GM23338 (cell line): ENCODE measurements at regions not wholly inside any gene's neighbourhood (a gene's known extent, or its start where the extent isn't known, plus 50 kb on each side); places are given as distances from the start of the nearest gene placed in this dataset.

Experiments
- ATAC-seq: fragments of 200-7000 bp; cut with Tn5 transposase; 3 replicates; pipeline ENCODE4 v1.9.1; 2020
- DNase-seq: peaks from one replicate; pipeline ENCODE4 v3.0.0-alpha.2; 2015; ENCODE audit warnings: low spot score
- H2AFZ ChIP-seq: fragments of 200-600 bp; sonication (generic); 2 replicates; pipeline ENCODE4 v1.8.0; 2016; ENCODE audit warnings: antibody characterized with exemption, mild to moderate bottlenecking, moderate library complexity
- H3F3A ChIP-seq: fragments of 200-600 bp; sonication (generic); replicated peaks from 2 replicates; pipeline ENCODE4 v1.8.0; 2017; ENCODE audit warnings: antibody characterized with exemption, mixed run types, low read depth
- H3K27ac ChIP-seq: fragments of 200-600 bp; sonication (generic); 2 replicates; pipeline ENCODE4 v1.6.1; 2016; ENCODE audit warnings: low read depth
- H3K27me3 ChIP-seq: fragments of 200-600 bp; sonication (generic); 2 replicates; pipeline ENCODE4 v1.8.0; 2016; ENCODE audit warnings: mild to moderate bottlenecking, mixed run types, moderate library complexity; ENCODE audit not compliant: insufficient read depth
- H3K36me3 ChIP-seq: fragments of 200-600 bp; sonication (generic); 2 replicates; pipeline ENCODE4 v1.8.0; 2016; ENCODE audit warnings: mild to moderate bottlenecking; ENCODE audit not compliant: insufficient read depth
- H3K4me1 ChIP-seq: fragments of 200-600 bp; sonication (generic); 2 replicates; pipeline ENCODE4 v1.8.0; 2016; ENCODE audit warnings: mild to moderate bottlenecking, moderate library complexity; ENCODE audit not compliant: insufficient read depth
- H3K4me2 ChIP-seq: fragments of 200-600 bp; sonication (generic); 2 replicates; pipeline ENCODE4 v1.7.1; 2017; ENCODE audit warnings: mixed run types
- H3K4me3 ChIP-seq: fragments of 200-600 bp; sonication (generic); 2 replicates; pipeline ENCODE4 v1.6.1; 2016; ENCODE audit warnings: mixed run types
- H3K79me2 ChIP-seq: fragments of 200-600 bp; sonication (generic); replicated peaks from 2 replicates; pipeline ENCODE4 v1.8.0; 2017; ENCODE audit warnings: mild to moderate bottlenecking; ENCODE audit not compliant: insufficient read depth
- H3K9me2 ChIP-seq: fragments of 200-600 bp; sonication (generic); 2 replicates; pipeline ENCODE4 v1.8.0; 2017; ENCODE audit not compliant: insufficient read depth
- H4K20me1 ChIP-seq: fragments of 200-600 bp; sonication (generic); replicated peaks from 2 replicates; pipeline ENCODE4 v1.8.0; 2017; ENCODE audit warnings: mild to moderate bottlenecking; ENCODE audit not compliant: insufficient read depth
- H3K27ac Mint-ChIP-seq: 2 replicates; pipeline ENCODE4 v1.8.0; 2020; ENCODE audit warnings: inconsistent platforms, mild to moderate bottlenecking, moderate library complexity, mixed read lengths
- H3K27me3 Mint-ChIP-seq: 3 replicates; pipeline ENCODE4 v1.8.0; 2022; ENCODE audit warnings: low read depth, mild to moderate bottlenecking, moderate library complexity, mixed read lengths, inconsistent platforms; ENCODE audit not compliant: insufficient read depth, poor library complexity
- H3K36me3 Mint-ChIP-seq: 3 replicates; pipeline ENCODE4 v1.8.0; 2021; ENCODE audit warnings: low read depth, mild to moderate bottlenecking, inconsistent platforms, moderate library complexity, mixed read lengths
- H3K4me1 Mint-ChIP-seq: 3 replicates; pipeline ENCODE4 v1.8.0; 2020; ENCODE audit warnings: mild to moderate bottlenecking, inconsistent platforms, mixed read lengths
- H3K4me3 Mint-ChIP-seq: 3 replicates; pipeline ENCODE4 v1.8.0; 2021; ENCODE audit warnings: moderate library complexity, mild to moderate bottlenecking, inconsistent platforms, mixed read lengths
- H3K9me3 Mint-ChIP-seq: 3 replicates; pipeline ENCODE4 v1.8.0; 2020; ENCODE audit warnings: moderate library complexity, mild to moderate bottlenecking, inconsistent platforms, mixed read lengths
- EZH2 ChIP-seq: fragments of 200-600 bp; sonication (generic); IDR thresholded peaks from one replicate; pipeline ENCODE4 v1.8.0; 2017; ENCODE audit warnings: antibody characterized with exemption, mild to moderate bottlenecking, low read depth; ENCODE audit not compliant: unreplicated experiment
- EZH2phosphoT487 ChIP-seq: fragments of 200-600 bp; sonication (generic); IDR thresholded peaks from one replicate; pipeline ENCODE4 v1.8.1; 2018; ENCODE audit warnings: antibody characterized with exemption; ENCODE audit not compliant: unreplicated experiment
- JUNB ChIP-seq: IDR thresholded peaks from one replicate; pipeline ENCODE4 v1.6.1; 2016; ENCODE audit warnings: antibody characterized with exemption; ENCODE audit not compliant: unreplicated experiment
- NANOG ChIP-seq: IDR thresholded peaks from 2 replicates; pipeline ENCODE4 v1.6.1; 2016; ENCODE audit warnings: antibody characterized with exemption, borderline replicate concordance
- ZNF114 ChIP-seq: fragments of 250-450 bp; sonication (Bioruptor Pico); IDR thresholded peaks from 2 replicates; pipeline ENCODE4 v1.5.0; 2020; ENCODE audit warnings: mild to moderate bottlenecking, moderate library complexity
- ZNF331 ChIP-seq: fragments of 250-450 bp; sonication (Bioruptor Pico); IDR thresholded peaks from 2 replicates; pipeline ENCODE4 v1.5.0; 2020; ENCODE audit warnings: low read depth, mild to moderate bottlenecking, moderate library complexity
- TF ChIP-seq, protein P1 (sequence below): fragments of 250-450 bp; sonication (Bioruptor Pico); IDR thresholded peaks from 2 replicates; pipeline ENCODE4 v1.5.0; 2020; ENCODE audit warnings: mild to moderate bottlenecking, moderate library complexity
- TF ChIP-seq, protein P2 (sequence below): IDR thresholded peaks from 2 replicates; pipeline ENCODE4 v1.6.1; 2016; ENCODE audit warnings: antibody characterized with exemption

DNA sequence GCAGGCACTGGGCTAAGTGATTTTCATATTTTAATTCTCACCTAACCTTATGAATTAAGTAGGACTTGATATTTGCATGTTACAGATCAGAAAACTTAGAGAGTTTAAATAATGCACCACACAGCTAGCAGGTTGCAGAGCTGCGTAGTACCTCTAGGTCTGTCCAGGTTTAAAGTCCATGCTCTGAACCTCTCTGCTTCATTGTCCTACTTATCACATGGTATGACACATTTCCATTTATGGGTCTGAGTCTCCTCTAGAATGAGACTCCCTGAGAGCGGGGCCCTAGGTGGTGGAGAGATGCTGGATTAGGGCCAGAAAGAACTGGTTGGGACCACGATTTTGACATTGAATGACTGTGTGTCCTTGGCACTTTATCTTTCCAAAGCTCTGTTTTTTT is 102.5 kb upstream of the USP24 start (continued):
- TF ChIP-seq, protein P1, sequence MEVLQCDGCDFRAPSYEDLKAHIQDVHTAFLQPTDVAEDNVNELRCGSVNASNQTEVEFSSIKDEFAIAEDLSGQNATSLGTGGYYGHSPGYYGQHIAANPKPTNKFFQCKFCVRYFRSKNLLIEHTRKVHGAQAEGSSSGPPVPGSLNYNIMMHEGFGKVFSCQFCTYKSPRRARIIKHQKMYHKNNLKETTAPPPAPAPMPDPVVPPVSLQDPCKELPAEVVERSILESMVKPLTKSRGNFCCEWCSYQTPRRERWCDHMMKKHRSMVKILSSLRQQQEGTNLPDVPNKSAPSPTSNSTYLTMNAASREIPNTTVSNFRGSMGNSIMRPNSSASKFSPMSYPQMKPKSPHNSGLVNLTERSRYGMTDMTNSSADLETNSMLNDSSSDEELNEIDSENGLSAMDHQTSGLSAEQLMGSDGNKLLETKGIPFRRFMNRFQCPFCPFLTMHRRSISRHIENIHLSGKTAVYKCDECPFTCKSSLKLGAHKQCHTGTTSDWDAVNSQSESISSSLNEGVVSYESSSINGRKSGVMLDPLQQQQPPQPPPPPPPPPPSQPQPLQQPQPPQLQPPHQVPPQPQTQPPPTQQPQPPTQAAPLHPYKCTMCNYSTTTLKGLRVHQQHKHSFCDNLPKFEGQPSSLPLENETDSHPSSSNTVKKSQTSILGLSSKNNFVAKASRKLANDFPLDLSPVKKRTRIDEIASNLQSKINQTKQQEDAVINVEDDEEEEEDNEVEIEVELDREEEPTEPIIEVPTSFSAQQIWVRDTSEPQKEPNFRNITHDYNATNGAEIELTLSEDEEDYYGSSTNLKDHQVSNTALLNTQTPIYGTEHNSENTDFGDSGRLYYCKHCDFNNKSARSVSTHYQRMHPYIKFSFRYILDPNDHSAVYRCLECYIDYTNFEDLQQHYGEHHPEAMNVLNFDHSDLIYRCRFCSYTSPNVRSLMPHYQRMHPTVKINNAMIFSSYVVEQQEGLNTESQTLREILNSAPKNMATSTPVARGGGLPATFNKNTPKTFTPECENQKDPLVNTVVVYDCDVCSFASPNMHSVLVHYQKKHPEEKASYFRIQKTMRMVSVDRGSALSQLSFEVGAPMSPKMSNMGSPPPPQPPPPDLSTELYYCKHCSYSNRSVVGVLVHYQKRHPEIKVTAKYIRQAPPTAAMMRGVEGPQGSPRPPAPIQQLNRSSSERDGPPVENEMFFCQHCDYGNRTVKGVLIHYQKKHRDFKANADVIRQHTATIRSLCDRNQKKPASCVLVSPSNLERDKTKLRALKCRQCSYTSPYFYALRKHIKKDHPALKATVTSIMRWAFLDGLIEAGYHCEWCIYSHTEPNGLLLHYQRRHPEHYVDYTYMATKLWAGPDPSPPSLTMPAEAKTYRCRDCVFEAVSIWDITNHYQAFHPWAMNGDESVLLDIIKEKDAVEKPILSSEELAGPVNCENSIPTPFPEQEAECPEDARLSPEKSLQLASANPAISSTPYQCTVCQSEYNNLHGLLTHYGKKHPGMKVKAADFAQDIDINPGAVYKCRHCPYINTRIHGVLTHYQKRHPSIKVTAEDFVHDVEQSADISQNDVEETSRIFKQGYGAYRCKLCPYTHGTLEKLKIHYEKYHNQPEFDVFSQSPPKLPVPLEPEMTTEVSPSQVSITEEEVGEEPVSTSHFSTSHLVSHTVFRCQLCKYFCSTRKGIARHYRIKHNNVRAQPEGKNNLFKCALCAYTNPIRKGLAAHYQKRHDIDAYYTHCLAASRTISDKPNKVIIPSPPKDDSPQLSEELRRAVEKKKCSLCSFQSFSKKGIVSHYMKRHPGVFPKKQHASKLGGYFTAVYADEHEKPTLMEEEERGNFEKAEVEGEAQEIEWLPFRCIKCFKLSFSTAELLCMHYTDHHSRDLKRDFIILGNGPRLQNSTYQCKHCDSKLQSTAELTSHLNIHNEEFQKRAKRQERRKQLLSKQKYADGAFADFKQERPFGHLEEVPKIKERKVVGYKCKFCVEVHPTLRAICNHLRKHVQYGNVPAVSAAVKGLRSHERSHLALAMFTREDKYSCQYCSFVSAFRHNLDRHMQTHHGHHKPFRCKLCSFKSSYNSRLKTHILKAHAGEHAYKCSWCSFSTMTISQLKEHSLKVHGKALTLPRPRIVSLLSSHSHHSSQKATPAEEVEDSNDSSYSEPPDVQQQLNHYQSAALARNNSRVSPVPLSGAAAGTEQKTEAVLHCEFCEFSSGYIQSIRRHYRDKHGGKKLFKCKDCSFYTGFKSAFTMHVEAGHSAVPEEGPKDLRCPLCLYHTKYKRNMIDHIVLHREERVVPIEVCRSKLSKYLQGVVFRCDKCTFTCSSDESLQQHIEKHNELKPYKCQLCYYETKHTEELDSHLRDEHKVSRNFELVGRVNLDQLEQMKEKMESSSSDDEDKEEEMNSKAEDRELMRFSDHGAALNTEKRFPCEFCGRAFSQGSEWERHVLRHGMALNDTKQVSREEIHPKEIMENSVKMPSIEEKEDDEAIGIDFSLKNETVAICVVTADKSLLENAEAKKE (CRISPR knock-in tag), result no peak

DNA sequence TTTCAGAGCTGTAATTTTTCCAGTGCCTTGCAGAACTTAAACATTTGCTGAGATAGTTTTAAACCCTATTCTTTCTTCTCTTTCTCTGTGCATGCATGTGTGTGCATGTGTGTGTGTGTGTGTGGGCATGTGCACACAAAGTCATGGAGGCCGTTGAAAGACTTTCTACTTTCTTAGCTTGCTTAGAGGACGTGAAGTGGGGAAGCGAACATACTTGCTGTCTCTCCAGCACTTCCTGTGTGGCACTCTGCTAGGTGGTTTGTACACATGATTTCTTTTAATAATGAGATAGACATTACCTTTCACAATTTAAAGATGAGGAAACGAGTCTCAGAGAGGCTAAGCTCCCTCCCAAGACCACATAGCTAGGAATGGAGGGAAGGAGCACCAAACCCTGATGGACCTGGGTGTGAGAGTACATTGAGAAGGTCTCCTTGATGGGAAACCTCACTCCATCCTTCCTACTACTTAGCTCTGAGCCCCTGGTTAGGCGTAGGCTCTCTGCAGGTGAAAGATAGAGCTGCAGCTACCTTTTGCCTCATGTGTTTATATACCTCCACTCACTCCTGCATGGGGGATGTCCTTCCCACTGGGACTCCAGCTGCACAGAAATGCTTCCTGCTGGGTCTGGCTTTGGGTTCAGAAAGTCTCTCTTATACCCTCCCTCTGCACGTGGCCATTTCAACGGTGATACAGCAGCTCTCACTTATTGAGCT is 101.9 kb upstream of the USP24 start:
- Mint-ChIP-seq H3K4me3 (no peak overlapping the region), H3K9me3 (no peaks in the 10 kb centered on the region), H3K36me3 (no peaks in the 10 kb centered on the region), H3K27me3 (peaks cover 2% of the 10 kb centered on the region), H3K27ac (no peak overlapping the region), H3K4me1 (peaks cover 3% of the 10 kb centered on the region; the same call in 1 of the 3 replicates)
- H3K27me3 ChIP-seq, result no peaks in the 10 kb centered on the region
- no peaks in the 10 kb centered on the region for H4K20me1 ChIP-seq
- ATAC-seq, result peak; percentile 45; the same call in 2 of the 3 replicates
- no peaks in the 10 kb centered on the region for H3K36me3 ChIP-seq
- peaks cover 2% of the 10 kb centered on the region; the same call in 1 of the 2 replicates for H3K9me2 ChIP-seq
- H3K27ac ChIP-seq, result no peak overlapping the region
- no peak overlapping the region; the same call in 1 of the 2 replicates for H2AFZ ChIP-seq
- H3K4me2 ChIP-seq, result no peak overlapping the region
- no peak for DNase-seq
- no peaks in the 10 kb centered on the region for H3K4me1 ChIP-seq
- no peaks in the 10 kb centered on the region for H3K79me2 ChIP-seq
- no peaks in the 10 kb centered on the region for H3F3A ChIP-seq
- H3K4me3 ChIP-seq, result no peak overlapping the region
- no peak for TF ChIP-seq ZNF114 (CRISPR knock-in tag)
- no peak for TF ChIP-seq NANOG
- TF ChIP-seq EZH2, result no peak
- TF ChIP-seq, protein P1 (CRISPR knock-in tag), result no peak
- TF ChIP-seq ZNF331, result no peak
- TF ChIP-seq, protein P2, sequence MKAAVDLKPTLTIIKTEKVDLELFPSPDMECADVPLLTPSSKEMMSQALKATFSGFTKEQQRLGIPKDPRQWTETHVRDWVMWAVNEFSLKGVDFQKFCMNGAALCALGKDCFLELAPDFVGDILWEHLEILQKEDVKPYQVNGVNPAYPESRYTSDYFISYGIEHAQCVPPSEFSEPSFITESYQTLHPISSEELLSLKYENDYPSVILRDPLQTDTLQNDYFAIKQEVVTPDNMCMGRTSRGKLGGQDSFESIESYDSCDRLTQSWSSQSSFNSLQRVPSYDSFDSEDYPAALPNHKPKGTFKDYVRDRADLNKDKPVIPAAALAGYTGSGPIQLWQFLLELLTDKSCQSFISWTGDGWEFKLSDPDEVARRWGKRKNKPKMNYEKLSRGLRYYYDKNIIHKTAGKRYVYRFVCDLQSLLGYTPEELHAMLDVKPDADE, result no peak
- no peak for TF ChIP-seq EZH2phosphoT487
- no peak for TF ChIP-seq JUNB
